ENCODE measurements at regions not wholly inside any gene's neighbourhood (a gene's known extent, or its start where the extent isn't known, plus 50 kb on each side); places are given as distances from the start of the nearest gene placed in this dataset.

DNA sequence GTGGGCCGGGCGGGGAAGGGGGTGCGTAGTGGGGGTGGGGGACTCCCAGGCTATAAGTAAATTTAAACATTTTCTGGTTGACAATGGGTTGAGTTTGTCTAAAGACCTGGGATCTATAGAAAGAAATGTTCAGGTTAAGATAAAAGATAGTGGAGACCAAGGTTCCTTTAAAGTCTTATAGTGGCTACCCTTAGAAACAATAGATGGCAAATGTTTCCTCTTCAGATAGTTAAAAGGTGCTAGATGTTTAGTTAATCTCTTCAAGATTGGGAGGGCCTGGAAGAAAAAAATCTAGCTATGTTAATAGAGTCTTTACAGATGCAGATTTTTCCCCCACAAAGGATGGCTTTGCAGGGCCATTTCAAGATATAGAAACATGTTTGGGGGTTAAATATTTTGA is 446.4 kb upstream of the FKBP1C start:
- TF ChIP-seq, protein P1, sequence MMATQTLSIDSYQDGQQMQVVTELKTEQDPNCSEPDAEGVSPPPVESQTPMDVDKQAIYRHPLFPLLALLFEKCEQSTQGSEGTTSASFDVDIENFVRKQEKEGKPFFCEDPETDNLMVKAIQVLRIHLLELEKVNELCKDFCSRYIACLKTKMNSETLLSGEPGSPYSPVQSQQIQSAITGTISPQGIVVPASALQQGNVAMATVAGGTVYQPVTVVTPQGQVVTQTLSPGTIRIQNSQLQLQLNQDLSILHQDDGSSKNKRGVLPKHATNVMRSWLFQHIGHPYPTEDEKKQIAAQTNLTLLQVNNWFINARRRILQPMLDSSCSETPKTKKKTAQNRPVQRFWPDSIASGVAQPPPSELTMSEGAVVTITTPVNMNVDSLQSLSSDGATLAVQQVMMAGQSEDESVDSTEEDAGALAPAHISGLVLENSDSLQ (IDR thresholded peaks at IDR 0.05): no peak
- TF ChIP-seq FOXA1 (IDR thresholded peaks at IDR 0.05) (no peak), BHLHE40 (IDR thresholded peaks at IDR 0.05; ENCODE audit: borderline replicate concordance) (no peak), SP1 (IDR thresholded peaks at IDR 0.05) (no peak), TARDBP (IDR thresholded peaks at IDR 0.05) (no peak), NFRKB (IDR thresholded peaks at IDR 0.05) (no peak), ELF4 (IDR thresholded peaks at IDR 0.05) (no peak), SUZ12 (IDR thresholded peaks at IDR 0.05) (no peak), L3MBTL2 (conservative IDR thresholded peaks at IDR 0.05) (no peak), ZNF384 (IDR thresholded peaks at IDR 0.05) (no peak), LEF1 (IDR thresholded peaks at IDR 0.05; ENCODE audit: borderline replicate concordance) (no peak), FOXK2 (IDR thresholded peaks at IDR 0.05) (no peak)
